Right lobe of liver (tissue), 4 donors: ENCODE measurements at regions not wholly inside any gene's neighbourhood (a gene's known extent, or its start where the extent isn't known, plus 50 kb on each side); places are given as distances from the start of the nearest gene placed in this dataset.

Experiments
- POLR2A ChIP-seq: fragments of 450-650 bp; IDR thresholded peaks from one replicate; pipeline ENCODE4 v1.6.1; 2017; ENCODE audit warnings: antibody characterized with exemption, mild to moderate bottlenecking
- TF ChIP-seq, protein P1 (sequence below), 4 donors: fragments of 200-600 bp in 3 of 4; fragments of 450-650 bp in 1 of 4; IDR thresholded peaks; one replicate each; pipeline versions ENCODE4 v1.5.1 to v1.8.0; 2016 to 2022; ENCODE audit warnings: antibody characterized with exemption in 4 of 4, mild to moderate bottlenecking in 2 of 4
- donor health status: DM: no; HTN: no; CAD: no.
- donor health status: DM: no; HTN: no; CAD: no.
- donor health status: DM: no; HTN: yes; CAD: no.

DNA sequence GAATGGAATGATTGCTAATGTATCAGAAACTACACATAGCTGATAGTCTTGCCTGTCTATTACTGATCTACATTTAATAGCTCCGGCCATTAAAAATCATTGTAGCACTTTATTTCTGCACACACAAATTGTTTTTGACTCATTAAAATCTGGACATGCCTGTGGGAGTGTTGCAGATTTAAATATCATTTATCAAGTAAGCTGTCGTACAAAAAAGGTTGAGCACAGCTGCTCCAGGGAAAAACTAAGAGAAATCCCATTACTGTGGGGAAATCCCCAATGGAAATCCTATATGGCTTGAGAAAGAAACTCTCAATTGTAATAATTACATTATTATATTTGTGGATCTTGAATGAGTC, 99.6 kb upstream of the CERS6 start:
- no peak for TF ChIP-seq POLR2A
- TF ChIP-seq, protein P1, sequence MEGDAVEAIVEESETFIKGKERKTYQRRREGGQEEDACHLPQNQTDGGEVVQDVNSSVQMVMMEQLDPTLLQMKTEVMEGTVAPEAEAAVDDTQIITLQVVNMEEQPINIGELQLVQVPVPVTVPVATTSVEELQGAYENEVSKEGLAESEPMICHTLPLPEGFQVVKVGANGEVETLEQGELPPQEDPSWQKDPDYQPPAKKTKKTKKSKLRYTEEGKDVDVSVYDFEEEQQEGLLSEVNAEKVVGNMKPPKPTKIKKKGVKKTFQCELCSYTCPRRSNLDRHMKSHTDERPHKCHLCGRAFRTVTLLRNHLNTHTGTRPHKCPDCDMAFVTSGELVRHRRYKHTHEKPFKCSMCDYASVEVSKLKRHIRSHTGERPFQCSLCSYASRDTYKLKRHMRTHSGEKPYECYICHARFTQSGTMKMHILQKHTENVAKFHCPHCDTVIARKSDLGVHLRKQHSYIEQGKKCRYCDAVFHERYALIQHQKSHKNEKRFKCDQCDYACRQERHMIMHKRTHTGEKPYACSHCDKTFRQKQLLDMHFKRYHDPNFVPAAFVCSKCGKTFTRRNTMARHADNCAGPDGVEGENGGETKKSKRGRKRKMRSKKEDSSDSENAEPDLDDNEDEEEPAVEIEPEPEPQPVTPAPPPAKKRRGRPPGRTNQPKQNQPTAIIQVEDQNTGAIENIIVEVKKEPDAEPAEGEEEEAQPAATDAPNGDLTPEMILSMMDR (IDR thresholded peaks at IDR 0.05): no peak
